ENCODE measurements at regions not wholly inside any gene's neighbourhood (a gene's known extent, or its start where the extent isn't known, plus 50 kb on each side); places are given as distances from the start of the nearest gene placed in this dataset.
"Not testable (repeated sequence)": the region's sequence is repeated elsewhere in the genome, so short reads cannot be mapped to it uniquely, and the experiment has no call there.

DNA sequence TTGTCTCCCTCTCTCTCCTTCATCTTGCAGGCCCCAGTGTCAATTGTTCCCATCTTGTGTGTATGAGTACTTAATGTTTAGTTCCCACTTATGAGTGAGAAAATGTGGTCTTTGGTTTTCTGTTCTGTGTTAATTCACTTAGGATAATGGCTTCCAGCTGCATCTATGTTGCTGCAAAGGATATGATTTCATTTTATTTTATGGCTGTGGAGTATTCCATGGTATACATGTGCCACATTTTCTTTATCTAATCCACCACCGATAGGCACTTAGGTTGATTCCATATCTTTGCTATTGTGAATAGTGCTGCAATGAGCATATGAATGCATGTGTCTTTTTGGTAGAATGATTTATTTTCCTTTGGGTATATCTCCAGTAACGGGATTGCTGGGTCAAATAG lies 219.4 kb upstream of the PTGFR start:
- not testable (repeated sequence) for H3K27ac ChIP-seq (ENCODE audit: low read depth in 2 of 2, low read length in 1 of 2); H3K4me3 ChIP-seq (ENCODE audit: low read depth in 1 of 2, low read length in 2 of 2); H3K27me3 ChIP-seq (ENCODE audit: control insufficient read depth in 1 of 2, insufficient read depth in 2 of 2, low read length in 2 of 2); H3K9me3 ChIP-seq (ENCODE audit: control insufficient read depth in 2 of 2, insufficient read depth in 1 of 2, low read depth in 1 of 2, low read length in 1 of 2); H3K4me1 ChIP-seq (ENCODE audit: control insufficient read depth in 2 of 2, insufficient read depth in 2 of 2, low read length in 1 of 2); H3K36me3 ChIP-seq (ENCODE audit: control insufficient read depth in 2 of 2, insufficient read depth in 2 of 2, low read length in 1 of 2)
- WGBS, 2 donors: 81 to 86% methylated on average over 2 of the region's 2 CpGs

DNA sequence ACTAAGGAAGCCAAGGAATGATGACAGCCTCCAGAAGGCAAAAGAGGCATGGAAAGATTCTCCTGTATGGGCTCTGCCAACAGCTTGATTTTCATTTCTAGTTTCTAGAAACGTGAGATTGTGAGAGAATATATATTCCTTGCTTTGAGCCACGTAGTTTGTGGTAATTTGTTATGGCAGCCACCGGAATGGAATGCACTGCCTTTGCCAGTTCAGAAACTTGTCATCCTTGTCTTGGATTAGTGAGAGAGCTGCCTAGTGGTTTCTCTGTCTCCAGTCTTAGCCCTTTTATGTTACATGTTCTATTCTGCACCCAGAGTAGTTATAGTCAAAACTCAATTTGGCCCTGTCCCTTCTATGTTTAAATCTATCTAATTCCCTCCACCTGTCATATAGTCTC lies 216.0 kb upstream of the PTGFR start:
- Histone ChIP-seq H3K4me1 (ENCODE audit: control insufficient read depth in 2 of 2, insufficient read depth in 2 of 2, low read length in 1 of 2) (no peaks in the 10 kb centered on the region), H3K27ac (ENCODE audit: low read depth in 2 of 2, low read length in 1 of 2) (no peak overlapping the region), H3K27me3 (ENCODE audit: control insufficient read depth in 1 of 2, insufficient read depth in 2 of 2, low read length in 2 of 2) (peaks cover 0 to 2% of the 10 kb centered on the region in 2 donors), H3K4me3 (ENCODE audit: low read depth in 1 of 2, low read length in 2 of 2) (no peak overlapping the region), H3K9me3 (ENCODE audit: control insufficient read depth in 2 of 2, insufficient read depth in 1 of 2, low read depth in 1 of 2, low read length in 1 of 2) (no peaks in the 10 kb centered on the region), H3K36me3 (ENCODE audit: control insufficient read depth in 2 of 2, insufficient read depth in 2 of 2, low read length in 1 of 2) (no peaks in the 10 kb centered on the region)
- 39 to 54% methylated on average over 3 of the region's 3 CpGs for WGBS, 2 donors

DNA sequence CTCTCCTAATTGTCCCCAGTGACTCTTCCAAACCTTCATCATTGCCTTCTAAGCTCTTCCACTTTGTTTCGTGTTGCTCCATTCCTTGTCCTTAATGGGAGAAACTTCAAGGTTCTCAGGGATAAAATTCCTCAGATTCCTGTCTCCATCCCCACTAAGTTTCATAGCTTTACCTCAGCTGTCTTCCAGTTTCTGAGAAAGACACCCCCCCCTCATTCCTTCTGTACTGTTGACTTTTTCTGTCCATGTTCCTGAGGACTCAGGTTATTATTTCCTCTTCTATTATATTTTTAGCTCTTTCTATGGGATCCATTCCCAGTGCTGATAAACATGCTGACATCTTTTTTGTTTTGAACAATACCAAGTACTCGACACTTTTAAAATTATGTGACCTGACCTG lies 215.3 kb upstream of the PTGFR start:
- no peaks in the 10 kb centered on the region for H3K36me3 ChIP-seq (ENCODE audit: control insufficient read depth in 2 of 2, insufficient read depth in 2 of 2, low read length in 1 of 2)
- H3K4me3 ChIP-seq (ENCODE audit: low read depth in 1 of 2, low read length in 2 of 2): no peak overlapping the region
- WGBS, 2 donors: 50 to 53% methylated on average over 2 of the region's 2 CpGs
- no peaks in the 10 kb centered on the region for H3K4me1 ChIP-seq (ENCODE audit: control insufficient read depth in 2 of 2, insufficient read depth in 2 of 2, low read length in 1 of 2)
- no peak overlapping the region for H3K27ac ChIP-seq (ENCODE audit: low read depth in 2 of 2, low read length in 1 of 2)
- H3K9me3 ChIP-seq (ENCODE audit: control insufficient read depth in 2 of 2, insufficient read depth in 1 of 2, low read depth in 1 of 2, low read length in 1 of 2): no peaks in the 10 kb centered on the region
- H3K27me3 ChIP-seq (ENCODE audit: control insufficient read depth in 1 of 2, insufficient read depth in 2 of 2, low read length in 2 of 2): peaks cover 0 to 2% of the 10 kb centered on the region in 2 donors

DNA sequence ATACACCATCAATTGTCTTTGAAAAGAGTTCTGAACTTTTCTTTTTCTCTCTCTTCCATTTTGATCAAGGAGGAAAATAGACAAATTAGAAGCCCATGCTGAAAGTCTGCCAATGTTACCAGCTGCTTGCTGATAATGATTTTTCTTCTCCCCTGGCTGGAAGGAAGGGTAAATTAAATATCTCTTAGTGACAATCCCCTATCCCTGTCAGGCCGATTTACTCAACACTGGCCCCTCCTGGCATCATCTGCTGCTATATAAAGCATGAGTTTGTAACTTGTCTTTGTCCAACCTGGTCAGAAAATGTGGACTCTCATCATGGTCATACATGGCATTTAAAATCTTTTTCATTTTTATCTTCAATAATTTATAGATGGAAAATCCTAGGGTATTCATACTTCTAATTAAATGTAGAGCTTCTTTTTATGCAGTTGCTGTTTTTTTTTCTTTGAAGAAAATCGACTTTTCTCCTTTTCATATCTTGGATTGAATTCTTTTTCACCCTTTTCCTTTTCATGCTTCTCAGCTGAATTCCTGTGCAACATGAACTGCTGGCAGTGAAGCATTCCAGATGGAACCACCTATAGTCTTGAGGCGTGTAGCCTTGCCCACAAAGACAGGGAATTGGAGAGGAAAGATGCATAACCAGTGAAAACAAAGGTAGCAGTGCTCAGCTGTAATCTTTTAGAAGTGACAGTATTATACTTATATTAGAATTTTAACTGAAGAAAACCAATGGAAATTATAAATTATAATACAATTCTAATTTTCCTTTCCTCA lies 214.7 kb upstream of the PTGFR start:
- no peaks in the 10 kb centered on the region for H3K4me1 ChIP-seq (ENCODE audit: control insufficient read depth in 2 of 2, insufficient read depth in 2 of 2, low read length in 1 of 2)
- H3K27ac ChIP-seq (ENCODE audit: low read depth in 2 of 2, low read length in 1 of 2): no peak overlapping the region
- H3K9me3 ChIP-seq (ENCODE audit: control insufficient read depth in 2 of 2, insufficient read depth in 1 of 2, low read depth in 1 of 2, low read length in 1 of 2): no peaks in the 10 kb centered on the region
- H3K27me3 ChIP-seq (ENCODE audit: control insufficient read depth in 1 of 2, insufficient read depth in 2 of 2, low read length in 2 of 2): peaks cover 0 to 2% of the 10 kb centered on the region in 2 donors
- 40 to 47% methylated on average over 3 of the region's 3 CpGs for WGBS, 2 donors
- no peak overlapping the region for H3K4me3 ChIP-seq (ENCODE audit: low read depth in 1 of 2, low read length in 2 of 2)
- H3K36me3 ChIP-seq (ENCODE audit: control insufficient read depth in 2 of 2, insufficient read depth in 2 of 2, low read length in 1 of 2): no peaks in the 10 kb centered on the region

DNA sequence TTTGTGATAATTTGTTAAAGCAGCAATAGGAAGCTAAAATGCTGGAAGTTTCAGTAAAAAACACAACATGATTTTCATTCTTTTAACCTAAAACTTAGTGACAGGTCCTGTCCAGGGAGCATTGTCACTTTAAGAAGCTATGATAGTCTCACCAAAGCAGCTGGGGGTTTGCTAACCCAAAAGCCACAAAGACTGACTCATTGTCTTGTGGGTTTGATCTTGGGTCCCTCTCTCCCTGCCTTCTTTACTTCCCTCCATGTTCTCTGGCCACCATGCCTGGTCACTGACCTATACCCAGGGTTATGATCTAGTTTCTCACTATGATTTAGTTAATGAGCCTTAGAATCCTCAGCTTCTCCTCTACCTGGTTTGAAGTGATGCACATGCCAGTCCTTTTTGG lies 213.5 kb upstream of the PTGFR start:
- Histone ChIP-seq H3K36me3 (ENCODE audit: control insufficient read depth in 2 of 2, insufficient read depth in 2 of 2, low read length in 1 of 2) (no peaks in the 10 kb centered on the region), H3K27me3 (ENCODE audit: control insufficient read depth in 1 of 2, insufficient read depth in 2 of 2, low read length in 2 of 2) (peaks cover 0 to 2% of the 10 kb centered on the region in 2 donors), H3K4me1 (ENCODE audit: control insufficient read depth in 2 of 2, insufficient read depth in 2 of 2, low read length in 1 of 2) (no peaks in the 10 kb centered on the region), H3K9me3 (ENCODE audit: control insufficient read depth in 2 of 2, insufficient read depth in 1 of 2, low read depth in 1 of 2, low read length in 1 of 2) (no peaks in the 10 kb centered on the region), H3K4me3 (ENCODE audit: low read depth in 1 of 2, low read length in 2 of 2) (no peak overlapping the region), H3K27ac (ENCODE audit: low read depth in 2 of 2, low read length in 1 of 2) (no peak overlapping the region)

DNA sequence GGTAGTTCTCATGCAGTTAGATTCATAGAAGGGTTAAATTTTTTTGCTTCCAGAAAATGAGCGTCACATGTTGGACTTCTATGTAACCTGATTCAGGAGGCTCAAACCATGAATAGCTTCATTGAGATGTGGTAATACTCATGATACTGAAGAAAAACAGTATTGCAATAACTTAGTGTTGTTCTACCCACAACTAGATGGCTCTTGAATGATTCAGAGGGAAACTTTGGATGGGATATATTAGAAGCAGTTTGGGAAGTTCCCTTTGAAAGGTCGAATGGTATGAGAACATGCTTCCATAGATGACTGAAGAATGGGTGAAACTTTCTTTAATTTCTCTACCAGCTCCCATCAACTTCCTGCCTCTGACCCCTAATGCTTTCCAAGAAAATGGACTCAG lies 211.7 kb upstream of the PTGFR start:
- Histone ChIP-seq H3K9me3 (ENCODE audit: control insufficient read depth in 2 of 2, insufficient read depth in 1 of 2, low read depth in 1 of 2, low read length in 1 of 2) (no peaks in the 10 kb centered on the region), H3K4me1 (ENCODE audit: control insufficient read depth in 2 of 2, insufficient read depth in 2 of 2, low read length in 1 of 2) (no peaks in the 10 kb centered on the region), H3K27ac (ENCODE audit: low read depth in 2 of 2, low read length in 1 of 2) (no peak overlapping the region), H3K4me3 (ENCODE audit: low read depth in 1 of 2, low read length in 2 of 2) (no peak overlapping the region), H3K36me3 (ENCODE audit: control insufficient read depth in 2 of 2, insufficient read depth in 2 of 2, low read length in 1 of 2) (no peaks in the 10 kb centered on the region), H3K27me3 (ENCODE audit: control insufficient read depth in 1 of 2, insufficient read depth in 2 of 2, low read length in 2 of 2) (peaks cover 0 to 2% of the 10 kb centered on the region in 2 donors)
- WGBS, 2 donors: 43 to 56% methylated on average over 2 of the region's 2 CpGs

DNA sequence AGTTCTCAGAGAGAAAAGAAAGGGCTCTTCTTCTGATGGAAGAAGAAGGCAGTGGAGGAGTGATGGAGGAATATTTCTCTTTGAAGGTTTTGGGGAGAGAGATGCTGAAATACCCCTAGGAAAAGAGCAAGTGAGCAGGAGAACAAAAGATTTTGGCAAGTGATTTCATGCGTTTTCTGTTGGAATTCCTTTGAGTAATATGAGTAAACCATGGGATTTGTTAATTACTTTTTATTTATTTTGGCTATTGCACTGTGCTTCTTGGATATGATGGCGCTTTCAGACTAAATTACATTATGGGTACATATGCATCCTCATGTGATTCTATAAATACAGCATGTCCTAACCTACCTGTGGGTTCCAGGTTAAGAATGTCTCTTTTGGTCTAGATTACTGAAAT lies 210.1 kb upstream of the PTGFR start:
- no peaks in the 10 kb centered on the region for H3K9me3 ChIP-seq (ENCODE audit: control insufficient read depth in 2 of 2, insufficient read depth in 1 of 2, low read depth in 1 of 2, low read length in 1 of 2)
- no peaks in the 10 kb centered on the region for H3K27me3 ChIP-seq (ENCODE audit: control insufficient read depth in 1 of 2, insufficient read depth in 2 of 2, low read length in 2 of 2)
- no peaks in the 10 kb centered on the region for H3K4me1 ChIP-seq (ENCODE audit: control insufficient read depth in 2 of 2, insufficient read depth in 2 of 2, low read length in 1 of 2)
- no peak overlapping the region for H3K27ac ChIP-seq (ENCODE audit: low read depth in 2 of 2, low read length in 1 of 2)
- 39 to 46% methylated on average over 2 of the region's 2 CpGs for whole genome bisulfite sequencing, 2 donors
- H3K4me3 ChIP-seq (ENCODE audit: low read depth in 1 of 2, low read length in 2 of 2): no peak overlapping the region
- H3K36me3 ChIP-seq (ENCODE audit: control insufficient read depth in 2 of 2, insufficient read depth in 2 of 2, low read length in 1 of 2): no peaks in the 10 kb centered on the region

DNA sequence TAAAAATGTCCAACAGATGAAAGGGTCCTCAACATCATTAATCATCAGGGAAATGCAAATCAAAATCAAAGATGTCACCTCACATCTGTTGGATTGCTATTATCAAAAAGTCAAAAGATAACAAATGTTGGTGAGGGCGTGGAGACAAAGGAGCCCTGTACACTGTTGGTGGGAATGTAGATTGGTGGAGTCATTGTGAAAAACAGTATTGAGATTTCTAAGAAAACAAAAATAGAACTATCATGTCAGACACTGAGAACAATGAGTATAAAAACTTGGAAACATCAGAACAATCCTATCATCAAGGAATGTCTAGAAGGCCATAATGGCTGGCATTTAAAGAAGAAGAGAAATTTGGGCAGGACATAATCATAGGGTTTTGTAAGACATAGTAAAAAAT lies 209.2 kb upstream of the PTGFR start:
- no peaks in the 10 kb centered on the region for H3K27me3 ChIP-seq (ENCODE audit: control insufficient read depth in 1 of 2, insufficient read depth in 2 of 2, low read length in 2 of 2)
- H3K27ac ChIP-seq (ENCODE audit: low read depth in 2 of 2, low read length in 1 of 2): no peak overlapping the region
- no peaks in the 10 kb centered on the region for H3K9me3 ChIP-seq (ENCODE audit: control insufficient read depth in 2 of 2, insufficient read depth in 1 of 2, low read depth in 1 of 2, low read length in 1 of 2)
- 66 to 87% methylated on average over 1 of the region's 1 CpG for WGBS, 2 donors
- H3K36me3 ChIP-seq (ENCODE audit: control insufficient read depth in 2 of 2, insufficient read depth in 2 of 2, low read length in 1 of 2): no peaks in the 10 kb centered on the region
- no peaks in the 10 kb centered on the region for H3K4me1 ChIP-seq (ENCODE audit: control insufficient read depth in 2 of 2, insufficient read depth in 2 of 2, low read length in 1 of 2)
- no peak overlapping the region for H3K4me3 ChIP-seq (ENCODE audit: low read depth in 1 of 2, low read length in 2 of 2)

DNA sequence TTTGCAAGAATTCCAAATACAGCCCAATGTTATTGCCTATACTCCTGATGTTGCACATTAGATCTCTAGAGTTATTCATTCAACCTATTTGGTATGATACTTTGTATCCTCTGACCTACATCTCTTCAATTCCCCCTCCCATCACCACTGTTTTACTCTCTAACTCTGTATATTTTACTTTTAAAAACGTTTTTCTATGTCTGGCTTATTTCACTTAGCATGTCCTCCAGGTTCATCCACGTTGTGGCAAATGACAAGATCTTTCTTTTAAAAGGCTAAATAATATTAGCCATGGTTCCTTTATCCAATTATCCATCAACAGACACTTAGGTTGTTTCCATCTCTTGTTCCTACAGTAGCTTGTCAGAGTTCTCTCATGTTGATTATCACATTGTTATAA lies 207.1 kb upstream of the PTGFR start:
- WGBS, 2 donors: 30 to 36% methylated on average over 2 of the region's 2 CpGs
- Histone ChIP-seq H3K4me3 (ENCODE audit: low read depth in 1 of 2, low read length in 2 of 2) (no peak overlapping the region), H3K27me3 (ENCODE audit: control insufficient read depth in 1 of 2, insufficient read depth in 2 of 2, low read length in 2 of 2) (no peaks in the 10 kb centered on the region), H3K4me1 (ENCODE audit: control insufficient read depth in 2 of 2, insufficient read depth in 2 of 2, low read length in 1 of 2) (no peaks in the 10 kb centered on the region), H3K9me3 (ENCODE audit: control insufficient read depth in 2 of 2, insufficient read depth in 1 of 2, low read depth in 1 of 2, low read length in 1 of 2) (peaks cover 0 to 2% of the 10 kb centered on the region in 2 donors), H3K27ac (ENCODE audit: low read depth in 2 of 2, low read length in 1 of 2) (no peak overlapping the region), H3K36me3 (ENCODE audit: control insufficient read depth in 2 of 2, insufficient read depth in 2 of 2, low read length in 1 of 2) (no peaks in the 10 kb centered on the region)

DNA sequence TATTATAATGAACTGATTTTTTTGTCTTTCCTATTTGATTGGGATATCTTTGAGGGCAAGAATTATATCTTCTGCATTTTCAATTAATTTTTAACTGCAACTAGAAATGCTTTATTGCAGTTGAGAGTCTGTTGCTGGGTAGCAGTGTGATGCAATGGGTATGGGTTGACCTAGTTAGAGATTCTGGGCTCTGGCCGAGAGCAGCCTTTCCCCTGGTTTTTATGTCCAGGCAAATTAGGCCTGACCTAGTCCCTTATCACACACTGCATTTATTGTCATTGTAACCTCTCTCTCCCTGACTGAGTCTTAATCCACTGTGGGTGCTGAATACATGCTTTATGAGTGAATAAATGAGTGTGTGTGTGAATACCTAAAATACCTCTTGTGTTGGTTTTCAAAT lies 206.4 kb upstream of the PTGFR start:
- 71 to 78% methylated on average over 1 of the region's 1 CpG for WGBS, 2 donors
- Histone ChIP-seq H3K4me3 (ENCODE audit: low read depth in 1 of 2, low read length in 2 of 2) (no peak overlapping the region), H3K36me3 (ENCODE audit: control insufficient read depth in 2 of 2, insufficient read depth in 2 of 2, low read length in 1 of 2) (no peaks in the 10 kb centered on the region), H3K27ac (ENCODE audit: low read depth in 2 of 2, low read length in 1 of 2) (no peak overlapping the region), H3K27me3 (ENCODE audit: control insufficient read depth in 1 of 2, insufficient read depth in 2 of 2, low read length in 2 of 2) (no peaks in the 10 kb centered on the region), H3K9me3 (ENCODE audit: control insufficient read depth in 2 of 2, insufficient read depth in 1 of 2, low read depth in 1 of 2, low read length in 1 of 2) (peaks cover 0 to 2% of the 10 kb centered on the region in 2 donors), H3K4me1 (ENCODE audit: control insufficient read depth in 2 of 2, insufficient read depth in 2 of 2, low read length in 1 of 2) (no peaks in the 10 kb centered on the region)
